HEK293 (cell line): ENCODE measurements at regions not wholly inside any gene's neighbourhood (a gene's known extent, or its start where the extent isn't known, plus 50 kb on each side); places are given as distances from the start of the nearest gene placed in this dataset.
A peak's percentile ranks its signal among the peaks of the same experiment; 100 is the strongest.
"Not testable (repeated sequence)": the region's sequence is repeated elsewhere in the genome, so short reads cannot be mapped to it uniquely, and the experiment has no call there.

Experiments
- CTCF ChIA-PET: fragments of 350-600 bp; formaldehyde crosslinking; extraction: SDS; loops from one replicate; lab custom pipeline; 2021; ENCODE audit warnings: antibody characterized with exemption; lab: Yijun Ruan, JAX
- POLR2A ChIA-PET: fragments of 300-600 bp; formaldehyde crosslinking; extraction: SDS; loops from one replicate; lab custom pipeline; 2020; ENCODE audit warnings: antibody characterized with exemption, inconsistent platforms; lab: Yijun Ruan, JAX
- H3K27ac ChIP-seq: fragments of 200-500 bp; sonication (Bioruptor generic); 2 replicates; pipeline ENCODE4 v1.5.1; 2014; ENCODE audit warnings: low read depth, low read length, control low read depth, inconsistent platforms; ENCODE audit errors: extremely low read depth
- H3K36me3 ChIP-seq, 2 experiments: fragments of 200-500 bp in 1 of 2; sonication (Bioruptor generic) in 1 of 2; 1 replicate in 1 of 2; 2 replicates in 1 of 2; pipeline ENCODE4 v1.5.1; 2014 to 2017; ENCODE audit warnings: inconsistent platforms in 2 of 2, low read length in 2 of 2; ENCODE audit not compliant: control insufficient read depth in 2 of 2, insufficient read depth in 1 of 2
- H3K4me1 ChIP-seq: fragments of 200-500 bp; sonication (Bioruptor generic); 2 replicates; pipeline ENCODE4 v1.5.1; 2014; ENCODE audit warnings: mild to moderate bottlenecking, low read length, inconsistent platforms; ENCODE audit not compliant: control insufficient read depth, insufficient read depth
- H3K4me3 ChIP-seq: 2 replicates; pipeline ENCODE4 v1.5.1; 2011; ENCODE audit warnings: low read depth, mild to moderate bottlenecking, control low read depth, low read length, moderate library complexity
- H3K9me3 ChIP-seq: fragments of 200-500 bp; sonication (Bioruptor generic); 2 replicates; pipeline ENCODE4 v1.5.1; 2014; ENCODE audit warnings: low read depth, low read length, inconsistent platforms; ENCODE audit not compliant: control insufficient read depth, insufficient read depth
- PRDM1 ChIP-seq: fragments of 450-650 bp; formaldehyde crosslinking; IDR thresholded peaks from 2 replicates; pipeline ENCODE4; 2016; ENCODE audit warnings: missing biosample characterization, missing genetic modification characterization
- YY1 ChIP-seq: fragments of 450-650 bp; formaldehyde crosslinking; IDR thresholded peaks from 2 replicates; pipeline ENCODE4 v1.5.1; 2018; ENCODE audit warnings: missing biosample characterization, missing genetic modification characterization
- ZNF211 ChIP-seq: fragments of 450-650 bp; formaldehyde crosslinking; IDR thresholded peaks from 2 replicates; pipeline ENCODE4 v1.5.1; 2016; ENCODE audit warnings: low read depth, missing biosample characterization, missing genetic modification characterization
- ZNF214 ChIP-seq: fragments of 450-650 bp; formaldehyde crosslinking; IDR thresholded peaks from 2 replicates; pipeline ENCODE4 v1.5.1; 2017; ENCODE audit warnings: missing biosample characterization, mild to moderate bottlenecking, missing genetic modification characterization, borderline replicate concordance
- ZNF223 ChIP-seq: fragments of 450-650 bp; formaldehyde crosslinking; IDR thresholded peaks from 2 replicates; pipeline ENCODE4 v1.5.1; 2016; ENCODE audit warnings: missing biosample characterization, missing genetic modification characterization
- ZNF248 ChIP-seq: fragments of 450-650 bp; formaldehyde crosslinking; IDR thresholded peaks from 2 replicates; pipeline ENCODE4 v1.5.1; 2017; ENCODE audit warnings: missing biosample characterization, missing genetic modification characterization
- ZNF302 ChIP-seq: fragments of 450-650 bp; formaldehyde crosslinking; IDR thresholded peaks from 2 replicates; pipeline ENCODE4 v1.5.1; 2016; ENCODE audit warnings: missing biosample characterization, missing genetic modification characterization, low read depth
- ZNF398 ChIP-seq: fragments of 450-650 bp; formaldehyde crosslinking; IDR thresholded peaks from 2 replicates; pipeline ENCODE4 v1.5.1; 2017; ENCODE audit warnings: missing biosample characterization, missing genetic modification characterization
- ZNF514 ChIP-seq: fragments of 450-650 bp; formaldehyde crosslinking; IDR thresholded peaks from 2 replicates; pipeline ENCODE4 v1.5.1; 2016; ENCODE audit warnings: missing biosample characterization, missing genetic modification characterization
- TF ChIP-seq, protein P1 (sequence below): fragments of 450-650 bp; IDR thresholded peaks from 2 replicates; pipeline ENCODE4 v1.5.1; 2018; ENCODE audit warnings: missing biosample characterization, mild to moderate bottlenecking, missing genetic modification characterization
- TF ChIP-seq, protein P2 (sequence below): fragments of 450-650 bp; formaldehyde crosslinking; IDR thresholded peaks from 2 replicates; pipeline ENCODE4 v1.5.1; 2016; ENCODE audit warnings: missing biosample characterization, missing genetic modification characterization
- TF ChIP-seq, protein P3 (sequence below): fragments of 450-650 bp; IDR thresholded peaks from 2 replicates; pipeline ENCODE4 v1.5.1; 2018; ENCODE audit warnings: missing biosample characterization, missing genetic modification characterization
- TF ChIP-seq, protein P4 (sequence below): fragments of 450-650 bp; formaldehyde crosslinking; IDR thresholded peaks from 2 replicates; pipeline ENCODE4; 2016; ENCODE audit warnings: missing biosample characterization, missing genetic modification characterization

- no peaks in the 10 kb centered on the region for H3K9me3 ChIP-seq
- ChIA-PET POLR2A (no interaction called here), CTCF (interaction anchor here (0.7 kb wide), 1 partner anchor 130 kb away, joined by 5 read pairs; no protein-coding TSS in a partner anchor)
- TF ChIP-seq ZNF214 (no peak), ZNF514 (tag by site-specific recombination) (no peak), PRDM1 (tag by site-specific recombination) (0 out of 2 replicates have a peak, but pooled peaks have one; percentile 64), ZNF302 (tag by site-specific recombination) (no peak), ZNF223 (tag by site-specific recombination) (no peak), ZNF211 (tag by site-specific recombination) (no peak), ZNF398 (tag by site-specific recombination) (peak; percentile 51)
- TF ChIP-seq, protein P1, sequence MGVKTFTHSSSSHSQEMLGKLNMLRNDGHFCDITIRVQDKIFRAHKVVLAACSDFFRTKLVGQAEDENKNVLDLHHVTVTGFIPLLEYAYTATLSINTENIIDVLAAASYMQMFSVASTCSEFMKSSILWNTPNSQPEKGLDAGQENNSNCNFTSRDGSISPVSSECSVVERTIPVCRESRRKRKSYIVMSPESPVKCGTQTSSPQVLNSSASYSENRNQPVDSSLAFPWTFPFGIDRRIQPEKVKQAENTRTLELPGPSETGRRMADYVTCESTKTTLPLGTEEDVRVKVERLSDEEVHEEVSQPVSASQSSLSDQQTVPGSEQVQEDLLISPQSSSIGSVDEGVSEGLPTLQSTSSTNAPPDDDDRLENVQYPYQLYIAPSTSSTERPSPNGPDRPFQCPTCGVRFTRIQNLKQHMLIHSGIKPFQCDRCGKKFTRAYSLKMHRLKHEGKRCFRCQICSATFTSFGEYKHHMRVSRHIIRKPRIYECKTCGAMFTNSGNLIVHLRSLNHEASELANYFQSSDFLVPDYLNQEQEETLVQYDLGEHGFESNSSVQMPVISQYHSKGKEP, result no peak
- no peak overlapping the region for H3K27ac ChIP-seq
- H3K36me3 ChIP-seq, result no peaks in the 10 kb centered on the region
- no peaks in the 10 kb centered on the region for H3K4me1 ChIP-seq
- no peak overlapping the region for H3K4me3 ChIP-seq
These were observed 199.9 kb downstream of the EVX1 start for GRCh38 chr7:27442455-27442854.

GRCh38 chr7:27449046-27449445 is 206.4 kb downstream of the EVX1 start:
- H3K4me1 ChIP-seq, CTCF ChIA-PET, H3K4me3 ChIP-seq, H3K27ac ChIP-seq, H3K36me3 ChIP-seq, POLR2A ChIA-PET, H3K9me3 ChIP-seq: not testable (repeated sequence)

GRCh38 chr7:27453702-27454405 is 208.8 kb downstream of the HIBADH start:
- H3K4me3 ChIP-seq, result no peak overlapping the region
- POLR2A ChIA-PET, result interaction anchor here (0.7 kb wide), 1 partner anchor 11 kb away, joined by 4 read pairs; no protein-coding TSS in a partner anchor
- TF ChIP-seq, protein P2, sequence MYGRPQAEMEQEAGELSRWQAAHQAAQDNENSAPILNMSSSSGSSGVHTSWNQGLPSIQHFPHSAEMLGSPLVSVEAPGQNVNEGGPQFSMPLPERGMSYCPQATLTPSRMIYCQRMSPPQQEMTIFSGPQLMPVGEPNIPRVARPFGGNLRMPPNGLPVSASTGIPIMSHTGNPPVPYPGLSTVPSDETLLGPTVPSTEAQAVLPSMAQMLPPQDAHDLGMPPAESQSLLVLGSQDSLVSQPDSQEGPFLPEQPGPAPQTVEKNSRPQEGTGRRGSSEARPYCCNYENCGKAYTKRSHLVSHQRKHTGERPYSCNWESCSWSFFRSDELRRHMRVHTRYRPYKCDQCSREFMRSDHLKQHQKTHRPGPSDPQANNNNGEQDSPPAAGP (tag by site-specific recombination), result no peak
- TF ChIP-seq ZNF248 (tag by site-specific recombination), result no peak
- TF ChIP-seq, protein P3, sequence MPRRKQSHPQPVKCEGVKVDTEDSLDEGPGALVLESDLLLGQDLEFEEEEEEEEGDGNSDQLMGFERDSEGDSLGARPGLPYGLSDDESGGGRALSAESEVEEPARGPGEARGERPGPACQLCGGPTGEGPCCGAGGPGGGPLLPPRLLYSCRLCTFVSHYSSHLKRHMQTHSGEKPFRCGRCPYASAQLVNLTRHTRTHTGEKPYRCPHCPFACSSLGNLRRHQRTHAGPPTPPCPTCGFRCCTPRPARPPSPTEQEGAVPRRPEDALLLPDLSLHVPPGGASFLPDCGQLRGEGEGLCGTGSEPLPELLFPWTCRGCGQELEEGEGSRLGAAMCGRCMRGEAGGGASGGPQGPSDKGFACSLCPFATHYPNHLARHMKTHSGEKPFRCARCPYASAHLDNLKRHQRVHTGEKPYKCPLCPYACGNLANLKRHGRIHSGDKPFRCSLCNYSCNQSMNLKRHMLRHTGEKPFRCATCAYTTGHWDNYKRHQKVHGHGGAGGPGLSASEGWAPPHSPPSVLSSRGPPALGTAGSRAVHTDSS, result no peak
- TF ChIP-seq YY1 (tag by site-specific recombination), result no peak
- TF ChIP-seq, protein P4, sequence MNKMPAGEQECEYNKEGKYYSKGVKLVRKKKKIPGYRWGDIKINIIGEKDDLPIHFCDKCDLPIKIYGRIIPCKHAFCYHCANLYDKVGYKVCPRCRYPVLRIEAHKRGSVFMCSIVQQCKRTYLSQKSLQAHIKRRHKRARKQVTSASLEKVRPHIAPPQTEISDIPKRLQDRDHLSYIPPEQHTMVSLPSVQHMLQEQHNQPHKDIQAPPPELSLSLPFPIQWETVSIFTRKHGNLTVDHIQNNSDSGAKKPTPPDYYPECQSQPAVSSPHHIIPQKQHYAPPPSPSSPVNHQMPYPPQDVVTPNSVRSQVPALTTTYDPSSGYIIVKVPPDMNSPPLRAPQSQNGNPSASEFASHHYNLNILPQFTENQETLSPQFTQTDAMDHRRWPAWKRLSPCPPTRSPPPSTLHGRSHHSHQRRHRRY (tag by site-specific recombination), result no peak
- TF ChIP-seq, all 188 proteins: peak for 0

GRCh38 chr7:27457120-27457519 is 205.6 kb downstream of the HIBADH start:
- H3K4me3 ChIP-seq, H3K4me1 ChIP-seq, H3K9me3 ChIP-seq, POLR2A ChIA-PET, H3K36me3 ChIP-seq, H3K27ac ChIP-seq, CTCF ChIA-PET: not testable (repeated sequence)

More at GRCh38 chr7:27453702-27454405, 208.8 kb downstream of the HIBADH start:
- H3K36me3 ChIP-seq, result no peaks in the 10 kb centered on the region
- no peaks in the 10 kb centered on the region for H3K4me1 ChIP-seq
- H3K9me3 ChIP-seq, result no peaks in the 10 kb centered on the region
- CTCF ChIA-PET, result interaction anchor here (0.7 to 0.9 kb wide), 2 partner anchors 23 to 251 kb away, joined by 3 read pairs; no protein-coding TSS in a partner anchor
- H3K27ac ChIP-seq, result no peak overlapping the region

DNA sequence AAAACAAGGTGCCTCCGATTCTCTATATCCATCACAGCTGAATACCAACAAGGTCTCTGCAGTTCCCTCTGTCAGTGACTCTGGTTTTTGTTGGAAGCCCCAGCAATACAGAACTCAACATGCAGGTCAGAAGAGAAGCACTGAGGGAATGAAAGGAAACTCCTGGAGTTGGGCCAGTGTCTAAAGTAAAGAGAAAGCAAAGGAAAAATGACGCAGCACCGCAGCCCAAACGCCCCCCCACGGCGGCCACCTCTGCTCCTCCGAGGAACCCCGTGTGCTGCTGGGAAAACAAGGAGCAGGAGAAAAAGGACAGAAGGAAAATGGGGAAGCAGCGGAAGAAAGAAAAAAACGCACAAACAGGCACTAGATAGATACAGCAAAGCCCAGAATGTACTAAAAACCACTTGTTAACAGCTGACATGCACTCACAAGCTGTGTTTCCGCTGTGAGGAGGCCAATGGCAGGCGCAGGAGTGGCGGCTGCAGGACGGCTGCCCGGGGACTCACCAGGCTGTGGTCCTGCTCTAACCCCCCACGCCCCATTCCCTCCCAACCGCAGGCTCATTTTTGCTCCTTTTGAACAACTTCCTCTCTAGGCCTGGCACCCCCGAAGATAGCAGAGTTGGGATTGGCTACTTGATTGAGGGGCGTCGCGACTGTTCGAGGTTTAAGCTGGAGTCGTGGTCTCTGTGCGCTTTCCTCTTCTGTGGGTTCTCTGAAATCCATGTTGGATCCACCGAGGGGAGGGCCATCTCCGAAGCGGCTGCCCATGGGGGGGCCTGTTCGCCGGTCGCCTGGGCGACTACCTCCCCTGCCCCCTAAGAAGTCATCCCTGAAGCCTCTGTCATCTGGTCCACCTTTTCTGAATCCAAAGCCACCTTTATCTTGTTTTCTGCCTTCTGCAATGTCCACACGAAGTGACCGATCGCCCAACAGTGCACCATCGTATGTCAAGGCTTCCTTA is 204.8 kb downstream of the HIBADH start:
- H3K4me3 ChIP-seq, H3K27ac ChIP-seq, POLR2A ChIA-PET, H3K36me3 ChIP-seq, CTCF ChIA-PET, H3K9me3 ChIP-seq, H3K4me1 ChIP-seq: not testable (repeated sequence)
